ENCODE measurements at regions not wholly inside any gene's neighbourhood (a gene's known extent, or its start where the extent isn't known, plus 50 kb on each side); places are given as distances from the start of the nearest gene placed in this dataset.
"Not testable (repeated sequence)": the region's sequence is repeated elsewhere in the genome, so short reads cannot be mapped to it uniquely, and the experiment has no call there.

DNA sequence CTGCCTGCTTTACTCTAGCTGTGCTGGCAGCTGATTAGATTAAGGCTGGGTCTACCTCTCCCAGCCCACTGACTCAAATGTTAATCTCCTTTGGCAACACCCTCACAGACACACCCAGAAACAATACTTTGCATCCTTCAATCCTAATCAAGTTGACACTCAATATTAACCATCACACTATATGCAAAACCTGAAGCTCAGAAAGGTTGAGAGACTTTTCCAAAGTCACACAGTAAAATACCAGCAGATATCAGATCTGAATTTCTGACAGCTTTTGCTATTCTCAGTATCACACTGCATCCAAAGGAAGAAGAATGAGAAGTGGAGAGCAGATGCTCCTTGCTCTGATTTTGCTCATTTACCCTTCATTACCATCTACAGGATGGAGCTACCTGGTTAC is 114.9 kb upstream of the RANBP3L start:
- DNase-seq: no peak
- Mint-ChIP-seq H3K4me1 (ENCODE audit: low read depth) (peaks cover 7% of the 10 kb centered on the region), H3K36me3 (no peaks in the 10 kb centered on the region), H3K27me3 (no peaks in the 10 kb centered on the region), H3K4me3 (no peak overlapping the region), H3K9me3 (no peaks in the 10 kb centered on the region), H3K27ac (no peak overlapping the region)
- intact Hi-C loops (cut with micrococcal nuclease): no loop called here
- ChIA-PET CTCF (interaction anchor here (1.1 kb wide), 2 partner anchors 91 to 279 kb away, joined by 3 to 4 read pairs; no protein-coding TSS in a partner anchor), POLR2A (no interaction called here)

DNA sequence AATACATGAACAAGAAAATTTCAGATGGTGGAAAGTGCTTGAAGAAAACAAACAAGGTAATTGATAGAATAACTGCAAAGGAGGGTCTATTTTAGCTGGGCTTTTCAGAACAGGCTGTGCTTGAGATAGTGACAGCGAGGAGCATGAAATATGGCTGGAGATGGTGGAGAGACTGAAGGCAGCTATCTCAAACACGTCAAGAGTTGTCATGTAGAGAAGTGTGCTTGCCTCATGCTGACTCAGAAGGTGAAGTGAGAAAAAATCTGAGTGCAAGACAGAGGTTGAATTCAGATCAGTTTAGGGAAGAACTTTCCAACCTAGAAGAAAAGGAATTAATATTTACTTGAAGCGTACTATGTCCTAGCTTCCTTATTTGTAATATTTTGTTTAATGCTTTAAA is 115.5 kb upstream of the RANBP3L start:
- CTCF ChIA-PET: interaction anchor here (1.1 kb wide), 2 partner anchors 91 to 279 kb away, joined by 3 to 4 read pairs; no protein-coding TSS in a partner anchor
- Mint-ChIP-seq H3K4me3 (no peak overlapping the region), H3K9me3 (no peaks in the 10 kb centered on the region), H3K4me1 (ENCODE audit: low read depth) (peaks cover 7% of the 10 kb centered on the region), H3K27ac (no peak overlapping the region), H3K36me3 (no peaks in the 10 kb centered on the region), H3K27me3 (no peaks in the 10 kb centered on the region)
- no peak for DNase-seq
- intact Hi-C loops (cut with micrococcal nuclease): no loop called here
- POLR2A ChIA-PET: no interaction called here

DNA sequence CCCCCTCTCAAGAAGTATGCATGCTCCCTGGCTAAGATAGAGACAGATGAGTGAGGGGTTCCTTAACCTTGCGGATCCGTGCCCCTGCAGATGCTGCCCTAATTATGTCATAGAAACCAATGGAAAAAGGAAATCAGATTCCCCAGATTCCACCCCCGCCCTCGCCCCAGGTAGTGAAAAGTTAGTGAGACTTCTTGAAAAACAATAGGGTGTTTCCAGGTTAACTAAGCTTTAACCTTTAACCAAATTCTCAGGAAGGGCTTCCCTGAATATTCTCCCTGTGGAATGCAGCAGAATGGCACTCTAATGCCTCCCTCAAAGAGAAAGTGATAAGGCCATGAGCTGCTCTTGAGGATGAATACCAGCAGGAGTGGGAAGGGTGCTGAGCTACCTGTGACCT is 116.0 kb upstream of the RANBP3L start:
- intact Hi-C loops (cut with micrococcal nuclease): no loop called here
- POLR2A ChIA-PET: no interaction called here
- H3K27ac Mint-ChIP-seq: no peak overlapping the region
- peaks cover 7% of the 10 kb centered on the region for H3K4me1 Mint-ChIP-seq (ENCODE audit: low read depth)
- H3K4me3 Mint-ChIP-seq: no peak overlapping the region
- DNase-seq: no peak
- no peaks in the 10 kb centered on the region for H3K27me3 Mint-ChIP-seq
- H3K9me3 Mint-ChIP-seq: no peaks in the 10 kb centered on the region
- H3K36me3 Mint-ChIP-seq: no peaks in the 10 kb centered on the region
- CTCF ChIA-PET: interaction anchor here (1.0 kb wide), 1 partner anchor 88 kb away, joined by 3 read pairs; no protein-coding TSS in a partner anchor

DNA sequence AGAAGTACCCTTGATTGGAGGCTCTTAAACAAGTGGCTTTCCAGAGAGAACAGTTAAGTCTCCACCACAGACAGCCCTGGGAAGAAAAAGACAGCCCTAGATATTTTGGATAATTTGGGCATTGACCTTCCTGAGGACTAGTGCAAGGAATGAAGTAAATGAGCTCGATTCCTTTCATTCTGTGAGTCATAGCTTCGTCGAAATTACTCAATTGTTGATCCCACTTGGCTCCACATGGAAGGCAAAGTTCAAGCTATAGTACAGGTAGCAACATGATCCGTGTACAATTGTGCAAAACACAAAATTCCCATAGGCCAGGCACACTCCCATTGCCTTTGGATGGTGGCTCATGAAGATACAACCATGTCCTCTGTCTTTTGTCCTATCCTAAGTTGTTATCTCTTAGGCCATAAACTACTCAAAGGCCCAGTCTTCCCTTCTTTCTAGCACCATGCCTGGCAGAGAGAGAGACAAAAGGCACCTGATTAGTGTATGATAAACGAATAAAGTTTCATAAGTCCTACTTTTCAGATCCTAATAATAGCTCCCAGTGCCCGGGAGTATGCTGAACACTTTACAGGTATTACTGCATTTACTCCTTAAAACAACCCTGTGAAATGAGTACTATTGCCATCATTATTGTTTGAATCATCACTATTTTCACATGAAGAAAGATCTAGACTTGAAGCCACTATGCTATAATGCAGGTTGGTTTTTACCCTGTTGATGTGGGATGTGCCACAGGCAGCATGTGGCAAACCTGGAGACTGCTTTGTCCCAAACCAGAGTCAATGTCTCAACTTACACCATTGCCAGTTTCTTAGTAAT is 116.7 kb upstream of the RANBP3L start:
- ChIA-PET CTCF (interaction anchor here (1.0 kb wide), 1 partner anchor 87 kb away, joined by 3 read pairs; no protein-coding TSS in a partner anchor), POLR2A (no interaction called here)
- DNase-seq: no peak
- H3K4me3 Mint-ChIP-seq: no peak overlapping the region
- H3K36me3 Mint-ChIP-seq: no peaks in the 10 kb centered on the region
- no peaks in the 10 kb centered on the region for H3K9me3 Mint-ChIP-seq
- no peak overlapping the region for H3K27ac Mint-ChIP-seq
- intact Hi-C loops (cut with micrococcal nuclease): no loop called here
- peaks cover 7% of the 10 kb centered on the region for H3K4me1 Mint-ChIP-seq (ENCODE audit: low read depth)
- H3K27me3 Mint-ChIP-seq: no peaks in the 10 kb centered on the region

DNA sequence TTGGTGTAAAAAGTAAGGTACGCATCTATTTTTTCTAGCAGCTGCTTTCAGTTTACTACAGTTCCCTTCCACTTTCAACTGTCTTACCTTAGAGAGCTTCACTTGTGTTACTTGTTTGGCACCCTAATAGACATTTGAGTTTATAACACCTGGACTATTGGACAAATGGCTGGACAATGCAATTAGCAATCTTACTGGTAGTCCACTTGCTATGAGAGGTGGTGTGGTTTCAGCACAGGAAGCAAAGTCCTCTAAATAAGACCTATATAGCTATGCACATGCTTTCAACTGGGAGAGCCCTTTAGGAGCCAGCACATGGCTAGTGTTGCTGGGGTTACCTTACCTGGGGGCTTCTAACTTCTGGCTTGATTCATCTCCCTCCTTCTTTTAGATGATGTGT is 119.6 kb upstream of the RANBP3L start:
- Mint-ChIP-seq H3K36me3 (no peaks in the 10 kb centered on the region), H3K27ac (no peak overlapping the region), H3K9me3 (no peaks in the 10 kb centered on the region), H3K4me3 (no peak overlapping the region), H3K27me3 (no peaks in the 10 kb centered on the region), H3K4me1 (ENCODE audit: low read depth) (peaks cover 7% of the 10 kb centered on the region)
- ChIA-PET CTCF (no interaction called here), POLR2A (no interaction called here)
- DNase-seq: no peak
- intact Hi-C loops (cut with micrococcal nuclease): no loop called here

DNA sequence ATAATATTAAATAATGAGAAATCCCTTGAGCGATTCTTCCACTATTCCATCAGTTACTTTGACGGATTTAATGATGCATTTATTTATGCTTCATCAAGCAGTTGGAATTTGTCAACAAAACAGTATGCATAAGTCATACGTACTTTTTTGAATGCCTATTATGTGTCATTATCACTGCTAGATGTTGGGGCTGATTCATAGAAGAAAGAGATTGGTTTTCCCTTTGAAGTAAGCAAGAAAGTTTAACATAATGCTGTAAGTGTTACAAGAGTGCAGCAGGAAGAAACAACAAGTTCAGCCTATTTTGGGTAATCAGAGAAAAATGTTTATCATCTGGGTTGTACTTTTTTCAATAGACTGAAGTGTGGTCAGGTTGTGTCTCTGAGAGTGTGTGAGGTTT is 121.2 kb upstream of the RANBP3L start:
- Mint-ChIP-seq H3K9me3 (no peaks in the 10 kb centered on the region), H3K4me1 (ENCODE audit: low read depth) (peaks cover 7% of the 10 kb centered on the region), H3K36me3 (no peaks in the 10 kb centered on the region), H3K27me3 (no peaks in the 10 kb centered on the region), H3K4me3 (no peak overlapping the region), H3K27ac (no peak overlapping the region)
- ChIA-PET CTCF (no interaction called here), POLR2A (no interaction called here)
- no peak for DNase-seq
- intact Hi-C loops (cut with micrococcal nuclease): no loop called here

DNA sequence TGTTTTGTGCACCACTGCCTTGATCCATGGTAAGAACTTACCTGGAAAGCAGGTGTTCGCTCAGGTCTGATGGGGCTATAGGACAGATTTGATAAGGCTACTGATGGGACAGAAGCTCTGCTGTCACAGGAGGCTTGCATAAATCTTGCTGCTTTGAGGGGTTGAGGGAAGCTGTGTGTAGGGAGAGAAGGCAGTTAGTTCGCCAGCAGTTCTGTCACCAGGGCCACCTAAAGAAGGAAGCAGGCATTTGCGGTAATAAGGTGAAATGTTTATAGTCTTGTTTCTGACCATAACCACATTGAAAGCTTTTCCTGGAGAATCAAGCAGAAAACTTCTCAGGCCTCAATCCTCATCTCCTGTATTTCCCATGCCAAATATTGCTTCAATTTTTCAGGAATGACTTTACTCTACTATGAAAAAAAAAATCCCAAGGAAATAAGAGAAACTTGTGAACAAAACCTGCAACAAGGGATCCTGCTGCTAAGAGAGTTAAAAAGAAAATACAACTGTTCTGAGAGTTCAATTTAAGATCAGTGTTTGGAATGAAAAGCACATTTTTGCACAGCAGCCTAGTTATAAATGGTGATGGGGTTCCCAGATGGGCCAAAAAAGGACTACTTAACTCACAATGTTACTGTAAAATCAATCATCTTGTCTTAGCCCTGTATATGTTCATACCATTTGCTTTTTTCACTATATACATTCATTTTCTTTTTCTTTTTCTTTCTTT is 122.0 kb upstream of the RANBP3L start:
- POLR2A ChIA-PET: no interaction called here
- CTCF ChIA-PET: no interaction called here

DNA sequence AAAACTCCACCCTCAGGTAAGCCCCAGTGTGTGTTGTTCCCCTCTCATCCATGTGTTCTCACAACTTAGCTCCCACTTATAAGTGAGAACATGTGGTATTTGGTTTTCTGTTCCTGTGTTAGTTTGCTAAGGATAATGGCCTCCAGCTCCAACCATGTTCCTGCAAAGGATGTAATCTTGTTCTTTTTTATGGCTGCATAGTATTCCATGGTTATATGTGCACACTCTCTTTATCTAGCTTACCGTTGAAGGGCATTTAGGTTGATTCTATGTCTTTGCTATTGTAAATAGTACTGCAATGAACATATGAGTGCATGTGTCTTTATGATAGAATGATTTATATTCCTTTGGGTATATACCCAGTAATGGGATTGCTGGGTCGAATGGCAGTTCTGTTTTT is 124.4 kb upstream of the RANBP3L start:
- H3K27me3 Mint-ChIP-seq; POLR2A ChIA-PET; H3K36me3 Mint-ChIP-seq; H3K4me3 Mint-ChIP-seq; H3K9me3 Mint-ChIP-seq; intact Hi-C loops (cut with micrococcal nuclease); CTCF ChIA-PET; H3K27ac Mint-ChIP-seq; DNase-seq; H3K4me1 Mint-ChIP-seq (ENCODE audit: low read depth): not testable (repeated sequence)

More for the DNA sequence above, 122.0 kb upstream of the RANBP3L start:
- intact Hi-C loops (cut with micrococcal nuclease): no loop called here
- Mint-ChIP-seq H3K9me3 (no peaks in the 10 kb centered on the region), H3K4me1 (ENCODE audit: low read depth) (peaks cover 7% of the 10 kb centered on the region), H3K27me3 (no peaks in the 10 kb centered on the region), H3K27ac (no peak overlapping the region), H3K4me3 (no peak overlapping the region), H3K36me3 (no peaks in the 10 kb centered on the region)
- no peak for DNase-seq

DNA sequence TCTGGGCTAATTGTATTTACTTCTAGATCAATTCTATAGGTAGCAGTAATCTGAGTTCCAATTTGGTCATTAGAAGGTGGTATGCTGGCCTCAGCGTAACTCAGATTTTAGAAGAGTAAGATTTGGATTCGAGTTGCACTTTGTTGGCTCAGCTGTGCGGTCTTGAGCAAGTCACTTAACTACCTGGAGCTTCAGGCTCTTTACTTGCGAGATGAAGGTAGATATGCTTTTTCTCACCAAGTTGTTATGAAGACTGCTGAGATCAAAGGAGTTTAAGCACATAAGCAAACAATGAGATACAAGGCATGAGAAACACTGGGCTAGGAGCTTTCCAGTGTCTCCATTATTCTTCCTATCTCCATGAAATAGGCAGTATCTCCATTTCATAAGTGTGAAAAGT is 133.8 kb upstream of the RANBP3L start:
- CTCF ChIA-PET: no interaction called here
- Mint-ChIP-seq H3K4me3 (no peak overlapping the region), H3K27ac (no peak overlapping the region), H3K9me3 (no peaks in the 10 kb centered on the region), H3K4me1 (ENCODE audit: low read depth) (no peaks in the 10 kb centered on the region), H3K36me3 (no peaks in the 10 kb centered on the region), H3K27me3 (peaks cover 6% of the 10 kb centered on the region)
- POLR2A ChIA-PET: no interaction called here
- DNase-seq: no peak
- intact Hi-C loops (cut with micrococcal nuclease): no loop called here

DNA sequence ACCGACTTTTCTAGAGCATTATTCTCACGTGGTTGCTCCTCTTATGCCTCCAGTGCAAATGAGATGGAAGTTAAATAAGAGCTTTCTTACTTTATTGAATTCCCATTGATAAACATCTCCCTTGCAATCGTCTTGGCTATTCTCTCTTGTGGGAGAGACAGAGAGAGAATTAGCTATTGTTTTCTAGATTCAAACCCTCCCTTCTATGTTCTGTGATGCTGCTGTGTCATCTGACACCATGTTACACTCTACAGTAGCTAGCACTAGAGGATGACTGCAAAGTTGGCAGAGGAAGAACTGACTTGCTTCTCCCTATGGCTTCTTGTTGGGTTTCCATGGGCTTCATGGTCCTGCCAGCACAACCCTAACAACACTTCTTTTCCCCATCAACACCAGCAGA is 134.6 kb upstream of the RANBP3L start:
- Mint-ChIP-seq H3K36me3 (no peaks in the 10 kb centered on the region), H3K27ac (no peak overlapping the region), H3K4me1 (ENCODE audit: low read depth) (no peaks in the 10 kb centered on the region), H3K27me3 (peaks cover 6% of the 10 kb centered on the region), H3K4me3 (no peak overlapping the region), H3K9me3 (no peaks in the 10 kb centered on the region)
- intact Hi-C loops (cut with micrococcal nuclease): no loop called here
- POLR2A ChIA-PET: no interaction called here
- no peak for DNase-seq
- CTCF ChIA-PET: no interaction called here

DNA sequence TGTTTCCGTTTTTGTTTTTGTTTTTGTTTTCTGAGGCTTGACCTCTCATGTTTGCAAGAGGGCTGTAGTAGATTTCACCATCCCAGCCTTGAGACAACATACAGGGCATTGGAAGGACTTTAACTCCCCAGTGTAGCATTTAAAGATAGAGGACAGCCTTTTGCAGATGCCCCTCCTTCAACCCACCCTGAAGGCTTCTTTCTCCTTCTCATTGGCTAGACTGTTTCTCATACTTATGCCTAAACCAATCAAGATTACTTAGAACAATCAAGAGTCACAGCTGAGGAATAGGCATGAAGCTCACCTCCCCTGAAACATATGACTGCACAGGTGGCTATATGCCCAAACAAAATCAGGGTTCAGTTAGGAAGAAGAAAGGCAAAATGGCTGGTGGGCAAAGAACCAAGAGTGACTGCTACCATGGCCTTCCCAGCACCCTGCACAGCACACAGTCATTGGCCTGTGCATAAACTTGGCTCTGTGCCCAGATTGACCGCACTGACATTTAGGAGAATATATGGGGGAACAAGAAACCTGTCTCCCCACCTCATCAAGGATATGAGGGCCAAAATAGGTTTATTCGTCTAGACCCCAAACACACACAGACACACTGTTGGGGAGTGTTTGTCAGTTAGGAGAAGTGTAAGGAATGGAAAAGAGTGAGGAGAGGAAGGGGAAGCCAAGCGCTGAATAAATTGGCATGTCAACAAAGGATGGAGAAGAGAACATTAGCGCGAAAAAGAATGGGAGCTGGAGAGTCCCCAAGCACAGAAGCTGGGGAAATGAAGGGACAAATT is 137.3 kb upstream of the RANBP3L start:
- peaks cover 2% of the 10 kb centered on the region for H3K4me1 Mint-ChIP-seq (ENCODE audit: low read depth)
- intact Hi-C loops (cut with micrococcal nuclease): no loop called here
- POLR2A ChIA-PET: no interaction called here

DNA sequence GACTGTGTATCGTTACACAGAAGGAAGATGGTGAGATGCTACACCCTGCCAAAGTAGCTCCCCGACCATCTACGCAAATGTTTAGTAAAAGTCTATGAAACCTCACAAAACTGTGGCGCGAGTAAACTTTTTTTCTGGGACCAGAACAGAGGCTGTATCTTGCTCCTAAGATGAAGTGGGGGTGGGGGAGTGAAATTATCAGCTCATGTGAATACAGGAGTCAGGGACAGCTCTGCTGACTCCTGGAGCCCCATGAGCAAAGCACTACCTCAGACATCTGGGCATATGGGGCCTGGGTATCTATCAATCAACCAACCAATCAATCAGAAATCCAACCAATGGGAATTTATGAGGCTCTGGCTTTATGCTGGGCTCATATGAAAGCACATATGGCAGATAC is 138.6 kb upstream of the RANBP3L start:
- Mint-ChIP-seq H3K27me3 (peaks cover 11% of the 10 kb centered on the region), H3K9me3 (no peaks in the 10 kb centered on the region), H3K27ac (no peak overlapping the region), H3K36me3 (no peaks in the 10 kb centered on the region), H3K4me1 (ENCODE audit: low read depth) (peaks cover 2% of the 10 kb centered on the region), H3K4me3 (no peak overlapping the region)
- intact Hi-C loops (cut with micrococcal nuclease): no loop called here
- CTCF ChIA-PET: no interaction called here
- POLR2A ChIA-PET: no interaction called here
- DNase-seq: no peak

More for the DNA sequence above, 137.3 kb upstream of the RANBP3L start:
- Mint-ChIP-seq H3K4me3 (no peak overlapping the region), H3K9me3 (no peaks in the 10 kb centered on the region), H3K27me3 (peaks cover 10% of the 10 kb centered on the region), H3K36me3 (no peaks in the 10 kb centered on the region), H3K27ac (no peak overlapping the region)
- CTCF ChIA-PET: no interaction called here
- DNase-seq: no peak

Measured in activated CD4-positive, alpha-beta memory T cell treated with anti-CD3 and anti-CD28 coated beads for 36 hours (primary cell).